ENCODE measurements at regions not wholly inside any gene's neighbourhood (a gene's known extent, or its start where the extent isn't known, plus 50 kb on each side); places are given as distances from the start of the nearest gene placed in this dataset.
"Not testable (repeated sequence)": the region's sequence is repeated elsewhere in the genome, so short reads cannot be mapped to it uniquely, and the experiment has no call there.

- DNase-seq, result no peak
- H3K9me3 ChIP-seq, result no peaks in the 10 kb centered on the region
- no peaks in the 10 kb centered on the region for H3K4me1 ChIP-seq (ENCODE audit: insufficient read depth)
- H3K36me3 ChIP-seq, result no peaks in the 10 kb centered on the region
- H3K27ac ChIP-seq, result no peak overlapping the region
- WGBS, 3 donors, result 86 to 88% (median 88%) methylated on average over 6 of the region's 6 CpGs
- intact Hi-C loops (cut with DNase I), result no loop called here
- TF ChIP-seq EP300 (IDR thresholded peaks at IDR 0.05) (no peak), POLR2A (IDR thresholded peaks at IDR 0.05) (no peak), CTCF (IDR thresholded peaks at IDR 0.05) (no peak)
- H3K4me3 ChIP-seq, result no peak overlapping the region
- H3K27me3 ChIP-seq, result no peaks in the 10 kb centered on the region
Observed at GRCh38 chr5:2153350-2153749, 270.6 kb upstream of the IRX4 start.

DNA sequence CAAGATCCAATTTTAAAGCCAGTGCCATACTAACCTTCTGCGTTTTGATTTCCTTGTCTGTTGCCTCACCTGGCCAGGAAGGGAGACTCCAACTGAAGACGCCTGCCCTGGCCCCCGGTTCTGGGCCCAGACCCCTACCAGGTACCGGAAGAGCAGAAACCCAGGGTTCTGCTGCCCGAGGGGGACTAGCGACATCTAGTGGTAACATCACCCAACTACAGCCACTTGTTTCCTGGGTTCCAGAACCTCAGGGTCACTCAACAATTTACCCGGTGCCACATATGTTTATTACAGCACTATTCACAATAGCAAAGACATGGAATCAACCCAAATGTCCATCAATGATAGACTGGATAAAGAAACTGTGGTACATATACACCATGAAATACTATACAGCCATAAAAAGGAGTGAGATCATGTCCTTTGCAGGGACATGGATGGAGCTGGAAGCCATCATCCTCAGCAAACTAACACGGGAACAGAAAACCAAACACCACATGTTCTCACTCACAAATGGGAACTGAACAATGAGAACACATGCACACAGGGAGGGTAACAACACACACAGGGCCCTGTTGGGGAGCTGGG is 268.7 kb upstream of the IRX4 start:
- H3K4me1 ChIP-seq (ENCODE audit: insufficient read depth); H3K27ac ChIP-seq; DNase-seq; H3K36me3 ChIP-seq; H3K9me3 ChIP-seq; H3K4me3 ChIP-seq; intact Hi-C loops (cut with DNase I); H3K27me3 ChIP-seq: not testable (repeated sequence)
- WGBS, 3 donors, result 21 to 22% (median 22%) methylated on average over 8 of the region's 8 CpGs

GRCh38 chr5:2149195-2149539 is 266.4 kb upstream of the IRX4 start:
- Histone ChIP-seq H3K4me3 (no peak overlapping the region), H3K4me1 (ENCODE audit: insufficient read depth) (no peaks in the 10 kb centered on the region), H3K27me3 (no peaks in the 10 kb centered on the region), H3K9me3 (no peaks in the 10 kb centered on the region), H3K27ac (no peak overlapping the region), H3K36me3 (no peaks in the 10 kb centered on the region)
- DNase-seq, result no peak
- intact Hi-C loops (cut with DNase I), result no loop called here
- WGBS, 3 donors, result 52 to 53% (median 52%) methylated on average over 15 of the region's 15 CpGs
- TF ChIP-seq POLR2A (IDR thresholded peaks at IDR 0.05), result no peak
- TF ChIP-seq EP300 (IDR thresholded peaks at IDR 0.05), result no peak
- no peak for TF ChIP-seq CTCF (IDR thresholded peaks at IDR 0.05)

GRCh38 chr5:2148312-2149194 is 265.8 kb upstream of the IRX4 start:
- H3K4me3 ChIP-seq, result no peak overlapping the region

More at GRCh38 chr5:2148312-2149194, 265.8 kb upstream of the IRX4 start:
- no peaks in the 10 kb centered on the region for H3K9me3 ChIP-seq
- TF ChIP-seq POLR2A (IDR thresholded peaks at IDR 0.05) (no peak), CTCF (IDR thresholded peaks at IDR 0.05) (no peak), EP300 (IDR thresholded peaks at IDR 0.05) (no peak)
- H3K4me1 ChIP-seq (ENCODE audit: insufficient read depth), result no peaks in the 10 kb centered on the region
- H3K27me3 ChIP-seq, result no peaks in the 10 kb centered on the region
- no peak for DNase-seq
- H3K36me3 ChIP-seq, result no peaks in the 10 kb centered on the region
- intact Hi-C loops (cut with DNase I), result no loop called here
- 84 to 89% (median 86%) methylated on average over 14 of the region's 14 CpGs for WGBS, 3 donors
- H3K27ac ChIP-seq, result no peak overlapping the region

All from ovary (tissue), 7 donors.